ENCODE measurements at regions not wholly inside any gene's neighbourhood (a gene's known extent, or its start where the extent isn't known, plus 50 kb on each side); places are given as distances from the start of the nearest gene placed in this dataset.

DNA sequence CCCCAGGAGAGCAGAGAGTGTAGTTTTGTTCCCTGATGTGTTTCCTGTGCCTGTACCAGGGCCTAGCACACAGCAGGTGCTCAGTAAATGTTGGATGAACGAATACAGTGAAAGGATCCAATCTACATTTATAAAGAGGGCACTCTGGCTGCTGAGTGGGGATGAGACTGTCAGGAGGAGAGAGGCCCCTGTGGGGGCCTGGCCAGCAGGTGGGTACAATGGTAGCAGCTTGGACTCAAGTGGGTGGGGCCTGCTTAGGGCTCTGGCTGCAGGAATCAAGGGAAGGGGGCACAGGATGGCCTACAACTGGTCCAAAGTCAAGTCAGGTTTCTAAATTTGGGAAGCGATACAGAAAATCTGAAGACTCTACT lies 156.6 kb upstream of the GRK3 start:
- TF ChIP-seq, protein P1, sequence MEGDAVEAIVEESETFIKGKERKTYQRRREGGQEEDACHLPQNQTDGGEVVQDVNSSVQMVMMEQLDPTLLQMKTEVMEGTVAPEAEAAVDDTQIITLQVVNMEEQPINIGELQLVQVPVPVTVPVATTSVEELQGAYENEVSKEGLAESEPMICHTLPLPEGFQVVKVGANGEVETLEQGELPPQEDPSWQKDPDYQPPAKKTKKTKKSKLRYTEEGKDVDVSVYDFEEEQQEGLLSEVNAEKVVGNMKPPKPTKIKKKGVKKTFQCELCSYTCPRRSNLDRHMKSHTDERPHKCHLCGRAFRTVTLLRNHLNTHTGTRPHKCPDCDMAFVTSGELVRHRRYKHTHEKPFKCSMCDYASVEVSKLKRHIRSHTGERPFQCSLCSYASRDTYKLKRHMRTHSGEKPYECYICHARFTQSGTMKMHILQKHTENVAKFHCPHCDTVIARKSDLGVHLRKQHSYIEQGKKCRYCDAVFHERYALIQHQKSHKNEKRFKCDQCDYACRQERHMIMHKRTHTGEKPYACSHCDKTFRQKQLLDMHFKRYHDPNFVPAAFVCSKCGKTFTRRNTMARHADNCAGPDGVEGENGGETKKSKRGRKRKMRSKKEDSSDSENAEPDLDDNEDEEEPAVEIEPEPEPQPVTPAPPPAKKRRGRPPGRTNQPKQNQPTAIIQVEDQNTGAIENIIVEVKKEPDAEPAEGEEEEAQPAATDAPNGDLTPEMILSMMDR (IDR thresholded peaks at IDR 0.05) = no peak
- TF ChIP-seq ZFX (IDR thresholded peaks at IDR 0.05; ENCODE audit: borderline replicate concordance) = no peak

Measured in 22Rv1 (cell line).